Panc1 (cell line): ENCODE measurements at regions not wholly inside any gene's neighbourhood (a gene's known extent, or its start where the extent isn't known, plus 50 kb on each side); places are given as distances from the start of the nearest gene placed in this dataset.

Source experiments
- REST ChIP-seq, 2 experiments: IDR thresholded peaks; 2 replicates each; pipeline ENCODE4 v1.6.1; 2011 to 2012; ENCODE audit warnings: low read depth in 2 of 2, control low read depth in 1 of 2, low read length in 1 of 2, mild to moderate bottlenecking in 1 of 2, moderate library complexity in 1 of 2; ENCODE audit not compliant: insufficient read depth in 1 of 2
- SIN3A ChIP-seq: IDR thresholded peaks from 2 replicates; pipeline ENCODE4 v1.6.1; 2012; ENCODE audit warnings: low read depth, mild to moderate bottlenecking, low read length, moderate library complexity, borderline replicate concordance; ENCODE audit not compliant: insufficient read depth

GRCh38 chr5:130335117-130335516, 430.9 kb downstream of the CHSY3 start:
- TF ChIP-seq REST (IDR thresholded peaks at IDR 0.05; ENCODE audit: insufficient read depth in 1 of 2, low read depth in 2 of 2, low read length in 1 of 2): no peak
- TF ChIP-seq SIN3A: no peak
